Activated CD8-positive, alpha-beta memory T cell treated with anti-CD3 and anti-CD28 coated beads, Interleukin-2, amount 10 ng/mL, durations not matched to agents 7 days and 5 days (primary cell): ENCODE measurements at regions not wholly inside any gene's neighbourhood (a gene's known extent, or its start where the extent isn't known, plus 50 kb on each side); places are given as distances from the start of the nearest gene placed in this dataset.
"Not testable (repeated sequence)": the region's sequence is repeated elsewhere in the genome, so short reads cannot be mapped to it uniquely, and the experiment has no call there.

Source experiments
- ATAC-seq: fragments of 150-1000 bp; cut with Tn5 transposase; one replicate; pipeline ENCODE4 v1.10.0; 2021; ENCODE audit warnings: moderate library complexity
- CTCF ChIA-PET: fragments of 350-600 bp; sonication (Branson Sonifier 250); formaldehyde crosslinking; loops from one replicate; lab custom pipeline; 2021; ENCODE audit warnings: antibody characterized with exemption; lab: Charles Lee
- DNase-seq: peaks from one replicate; pipeline ENCODE4 v3.0.0-alpha.2; 2020
- H3K27ac Mint-ChIP-seq: one replicate; pipeline ENCODE4 v1.8.0; 2021; ENCODE audit warnings: mild to moderate bottlenecking, mixed read lengths
- H3K27me3 Mint-ChIP-seq: one replicate; pipeline ENCODE4 v1.8.0; 2021; ENCODE audit warnings: mixed read lengths
- H3K36me3 Mint-ChIP-seq: one replicate; pipeline ENCODE4 v1.8.0; 2021; ENCODE audit warnings: mild to moderate bottlenecking, mixed read lengths
- H3K4me1 Mint-ChIP-seq: one replicate; pipeline ENCODE4 v1.8.0; 2021; ENCODE audit warnings: mixed read lengths
- H3K4me3 Mint-ChIP-seq: one replicate; pipeline ENCODE4 v1.8.0; 2021; ENCODE audit warnings: mild to moderate bottlenecking, moderate library complexity, mixed read lengths
- H3K9me3 Mint-ChIP-seq: one replicate; pipeline ENCODE4 v1.8.0; 2022; ENCODE audit warnings: low read depth, mixed read lengths

DNA sequence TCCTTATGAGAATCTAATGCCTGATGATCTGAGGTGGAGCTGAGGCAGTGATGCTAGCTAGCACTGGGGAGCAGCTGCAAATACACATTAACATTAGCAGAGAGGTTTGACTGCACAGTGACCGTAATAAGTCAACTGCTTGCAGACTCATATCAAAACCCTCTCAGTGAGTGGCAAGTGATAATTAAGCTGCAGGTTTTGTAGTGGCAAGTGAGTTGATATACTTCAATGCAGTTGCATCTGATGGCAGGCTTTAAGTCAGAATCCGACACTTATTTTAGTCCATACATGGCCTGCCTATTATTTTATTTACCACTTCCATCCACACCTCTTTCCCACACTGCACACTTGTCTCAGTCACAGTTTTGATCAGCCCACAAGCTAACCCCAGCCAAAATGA lies 209.2 kb upstream of the IRS2 start:
- H3K36me3 Mint-ChIP-seq = no peaks in the 10 kb centered on the region
- DNase-seq = no peak
- H3K4me3 Mint-ChIP-seq = no peak overlapping the region
- no peak overlapping the region for H3K27ac Mint-ChIP-seq
- CTCF ChIA-PET = no interaction called here
- no peaks in the 10 kb centered on the region for H3K27me3 Mint-ChIP-seq
- H3K9me3 Mint-ChIP-seq = no peaks in the 10 kb centered on the region
- no peak for ATAC-seq
- H3K4me1 Mint-ChIP-seq = no peaks in the 10 kb centered on the region

DNA sequence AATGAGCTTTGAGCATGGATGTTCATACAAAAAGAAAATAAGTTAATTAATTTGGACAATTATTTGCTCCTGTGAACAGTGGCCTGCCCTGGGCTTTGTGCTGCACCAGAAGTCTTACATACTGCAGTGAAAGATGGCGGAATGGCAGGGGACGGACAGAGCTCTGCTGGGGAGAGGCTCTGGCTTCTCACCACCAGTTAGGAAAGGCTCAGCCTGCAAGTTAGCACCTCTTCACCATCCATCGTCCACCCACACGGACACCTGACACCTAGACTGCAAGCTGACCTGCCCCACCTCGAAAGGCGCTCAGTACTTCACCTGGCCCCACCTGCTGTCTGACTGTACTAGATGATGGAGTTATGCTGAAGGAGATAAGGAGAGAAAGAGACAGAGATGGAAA lies 203.9 kb upstream of the IRS2 start:
- H3K4me1 Mint-ChIP-seq = no peaks in the 10 kb centered on the region
- DNase-seq = no peak
- H3K36me3 Mint-ChIP-seq = no peaks in the 10 kb centered on the region
- no peak overlapping the region for H3K4me3 Mint-ChIP-seq
- no peak overlapping the region for H3K27ac Mint-ChIP-seq
- H3K9me3 Mint-ChIP-seq = no peaks in the 10 kb centered on the region
- no peaks in the 10 kb centered on the region for H3K27me3 Mint-ChIP-seq
- no peak for ATAC-seq
- CTCF ChIA-PET = interaction anchor here (1.0 kb wide), 1 partner anchor 95 kb away, joined by 3 read pairs; no protein-coding TSS in a partner anchor

GRCh38 chr13:109989686-109990085 lies 203.3 kb upstream of the IRS2 start:
- no peak overlapping the region for H3K4me3 Mint-ChIP-seq
- no peak for ATAC-seq
- H3K27me3 Mint-ChIP-seq = no peaks in the 10 kb centered on the region

GRCh38 chr13:109989155-109989554 lies 202.8 kb upstream of the IRS2 start:
- no peak for DNase-seq
- ATAC-seq = no peak
- Mint-ChIP-seq H3K27ac (no peak overlapping the region), H3K36me3 (no peaks in the 10 kb centered on the region), H3K27me3 (no peaks in the 10 kb centered on the region), H3K4me1 (no peaks in the 10 kb centered on the region), H3K9me3 (no peaks in the 10 kb centered on the region), H3K4me3 (no peak overlapping the region)
- CTCF ChIA-PET = no interaction called here

More at GRCh38 chr13:109989686-109990085, 203.3 kb upstream of the IRS2 start:
- H3K36me3 Mint-ChIP-seq = no peaks in the 10 kb centered on the region
- no peaks in the 10 kb centered on the region for H3K4me1 Mint-ChIP-seq
- DNase-seq = no peak
- CTCF ChIA-PET = interaction anchor here (1.0 kb wide), 1 partner anchor 94 kb away, joined by 3 read pairs; no protein-coding TSS in a partner anchor
- no peak overlapping the region for H3K27ac Mint-ChIP-seq
- H3K9me3 Mint-ChIP-seq = no peaks in the 10 kb centered on the region

DNA sequence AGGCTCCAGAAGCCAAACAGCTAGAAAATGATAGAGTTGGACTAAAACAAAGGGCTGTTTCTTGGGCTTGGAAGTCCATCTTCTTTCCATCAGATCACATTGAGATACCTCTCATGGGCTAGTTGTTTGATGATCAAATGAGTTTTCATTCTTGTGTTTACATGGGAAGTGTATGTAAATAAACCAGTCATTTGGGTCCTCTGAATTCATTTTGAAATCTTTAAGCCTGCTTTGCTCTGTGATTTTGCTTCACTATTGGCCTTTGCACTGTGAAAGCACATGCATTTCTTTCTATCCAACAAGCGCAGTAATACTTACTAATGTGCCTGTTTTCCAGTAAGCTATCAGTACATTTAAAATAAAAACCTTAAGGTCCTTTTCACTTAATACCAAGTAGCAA lies 200.5 kb upstream of the IRS2 start:
- CTCF ChIA-PET = no interaction called here
- ATAC-seq (no peak), DNase-seq (no peak)
- H3K36me3 Mint-ChIP-seq = no peaks in the 10 kb centered on the region
- H3K9me3 Mint-ChIP-seq = no peaks in the 10 kb centered on the region
- no peak overlapping the region for H3K27ac Mint-ChIP-seq
- H3K4me3 Mint-ChIP-seq = no peak overlapping the region
- H3K27me3 Mint-ChIP-seq = no peaks in the 10 kb centered on the region
- no peaks in the 10 kb centered on the region for H3K4me1 Mint-ChIP-seq

DNA sequence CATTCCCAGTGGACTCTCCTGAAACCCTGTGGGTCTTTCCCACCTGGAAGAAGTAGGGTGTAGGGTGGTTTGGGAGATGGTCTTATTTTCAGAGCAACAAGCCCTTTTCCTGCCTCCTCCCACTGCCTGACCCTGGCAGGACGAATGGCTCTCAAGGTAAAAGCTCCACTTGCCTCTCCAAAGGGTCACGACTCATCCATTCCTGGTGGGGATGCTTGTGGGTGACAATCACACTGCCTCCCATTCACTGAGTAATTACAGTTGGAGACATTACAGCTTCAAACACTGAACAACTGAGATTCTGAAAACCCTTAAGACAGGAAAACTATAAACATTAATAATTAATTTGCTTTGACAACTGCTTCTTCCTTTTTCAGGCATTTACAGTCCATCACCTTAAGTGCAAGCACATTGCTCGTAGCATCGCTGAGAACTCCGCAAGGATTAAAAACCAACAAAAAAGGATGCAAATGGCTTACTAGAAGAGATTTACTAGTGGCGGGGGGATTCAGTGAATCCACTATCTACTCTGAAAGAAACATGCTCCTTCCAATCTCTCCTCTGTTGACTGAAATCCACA lies 199.6 kb upstream of the IRS2 start:
- no peak overlapping the region for H3K27ac Mint-ChIP-seq
- CTCF ChIA-PET = no interaction called here
- H3K4me1 Mint-ChIP-seq = no peaks in the 10 kb centered on the region
- ATAC-seq (no peak), DNase-seq (no peak)
- H3K9me3 Mint-ChIP-seq = no peaks in the 10 kb centered on the region
- no peak overlapping the region for H3K4me3 Mint-ChIP-seq
- no peaks in the 10 kb centered on the region for H3K27me3 Mint-ChIP-seq
- H3K36me3 Mint-ChIP-seq = no peaks in the 10 kb centered on the region

DNA sequence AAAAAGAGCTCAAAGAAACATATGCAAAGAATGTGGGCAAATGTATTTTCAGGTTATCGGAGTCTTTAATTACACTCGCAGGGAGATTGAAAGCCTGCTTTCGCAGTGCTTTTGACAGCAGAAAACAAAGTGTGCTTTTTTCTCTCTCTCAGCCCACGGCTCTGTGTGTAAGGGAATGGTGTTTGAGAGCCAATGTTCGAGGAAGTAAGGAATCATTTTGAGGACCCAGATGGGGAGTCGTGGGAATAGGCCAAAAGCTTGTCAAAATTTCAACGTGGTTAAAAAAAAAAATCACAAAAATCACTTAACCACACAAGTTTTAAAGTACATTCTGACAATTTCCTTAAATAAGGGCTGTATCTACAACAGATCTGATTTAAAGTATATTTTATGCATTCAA lies 197.1 kb upstream of the IRS2 start:
- CTCF ChIA-PET = no interaction called here
- Mint-ChIP-seq H3K36me3 (no peaks in the 10 kb centered on the region), H3K27me3 (no peaks in the 10 kb centered on the region), H3K27ac (no peak overlapping the region), H3K4me1 (no peaks in the 10 kb centered on the region), H3K9me3 (no peaks in the 10 kb centered on the region), H3K4me3 (no peak overlapping the region)
- DNase-seq = no peak
- no peak for ATAC-seq

- Mint-ChIP-seq H3K27ac (no peak overlapping the region), H3K9me3 (no peaks in the 10 kb centered on the region), H3K4me1 (no peaks in the 10 kb centered on the region), H3K36me3 (no peaks in the 10 kb centered on the region), H3K27me3 (no peaks in the 10 kb centered on the region), H3K4me3 (no peak overlapping the region)
- DNase-seq = no peak
- CTCF ChIA-PET = no interaction called here
- ATAC-seq = no peak
Measured at GRCh38 chr13:109981000-109981399, 194.6 kb upstream of the IRS2 start.

DNA sequence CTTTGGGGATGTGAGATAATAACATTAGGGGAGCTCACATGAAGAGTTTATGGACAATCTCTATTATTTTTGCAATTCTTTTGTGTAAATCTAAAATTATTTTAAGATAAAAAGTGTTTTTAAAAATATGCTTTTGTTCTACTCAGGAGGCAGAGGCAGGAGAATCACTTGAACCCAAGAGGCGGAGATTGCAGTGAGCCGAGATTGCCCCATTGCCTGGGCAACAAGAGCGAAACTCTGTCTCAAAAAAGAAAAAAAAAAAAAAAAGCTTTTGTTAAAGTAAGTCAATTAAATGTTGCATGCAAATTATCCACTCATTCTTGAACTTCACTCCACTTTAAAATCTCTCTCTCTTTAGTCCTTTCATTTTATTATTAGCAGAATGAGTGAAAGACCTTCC lies 193.3 kb upstream of the IRS2 start:
- H3K27ac Mint-ChIP-seq, DNase-seq, CTCF ChIA-PET, H3K4me3 Mint-ChIP-seq, H3K36me3 Mint-ChIP-seq, H3K9me3 Mint-ChIP-seq, H3K27me3 Mint-ChIP-seq, H3K4me1 Mint-ChIP-seq, ATAC-seq: not testable (repeated sequence)

DNA sequence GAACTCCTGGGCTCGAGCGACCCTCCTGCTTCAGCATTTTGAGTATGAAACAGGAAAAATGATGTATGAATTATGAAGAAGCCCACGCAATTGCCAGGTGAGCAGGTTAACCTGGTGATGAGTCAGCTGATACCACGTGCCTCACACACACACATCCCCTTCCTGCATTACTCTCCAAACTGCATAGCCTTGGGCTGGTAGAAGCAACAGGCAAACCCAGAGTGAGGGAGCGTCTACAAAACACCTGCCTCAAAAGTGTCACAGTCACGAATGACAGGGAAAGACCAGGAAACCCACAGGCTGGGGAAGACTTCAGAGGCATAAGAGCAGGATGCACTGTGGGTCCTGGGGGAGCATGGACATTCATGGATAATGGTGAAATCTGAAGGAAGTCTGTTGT lies 192.8 kb upstream of the IRS2 start:
- Mint-ChIP-seq H3K9me3 (no peaks in the 10 kb centered on the region), H3K36me3 (no peaks in the 10 kb centered on the region), H3K27ac (no peak overlapping the region), H3K27me3 (no peaks in the 10 kb centered on the region), H3K4me1 (no peaks in the 10 kb centered on the region), H3K4me3 (no peak overlapping the region)
- no peak for DNase-seq
- CTCF ChIA-PET = no interaction called here
- ATAC-seq = no peak

- no peaks in the 10 kb centered on the region for H3K27me3 Mint-ChIP-seq
- H3K36me3 Mint-ChIP-seq = no peaks in the 10 kb centered on the region
- H3K4me1 Mint-ChIP-seq = no peaks in the 10 kb centered on the region
- CTCF ChIA-PET = no interaction called here
- H3K4me3 Mint-ChIP-seq = no peak overlapping the region
- no peaks in the 10 kb centered on the region for H3K9me3 Mint-ChIP-seq
- DNase-seq (no peak), ATAC-seq (no peak)
- H3K27ac Mint-ChIP-seq = no peak overlapping the region
Measured at GRCh38 chr13:109977212-109977968, 191.0 kb upstream of the IRS2 start.

- no peak overlapping the region for H3K4me3 Mint-ChIP-seq
- H3K9me3 Mint-ChIP-seq = no peaks in the 10 kb centered on the region
- CTCF ChIA-PET = no interaction called here
- no peak for ATAC-seq
- no peak for DNase-seq
- no peaks in the 10 kb centered on the region for H3K36me3 Mint-ChIP-seq
- H3K4me1 Mint-ChIP-seq = no peaks in the 10 kb centered on the region
- no peaks in the 10 kb centered on the region for H3K27me3 Mint-ChIP-seq
- H3K27ac Mint-ChIP-seq = no peak overlapping the region
Measured at GRCh38 chr13:109976206-109976997, 190.0 kb upstream of the IRS2 start.

- Mint-ChIP-seq H3K27ac (no peak overlapping the region), H3K27me3 (no peaks in the 10 kb centered on the region), H3K36me3 (no peaks in the 10 kb centered on the region), H3K4me3 (no peak overlapping the region), H3K9me3 (peaks cover 8% of the 10 kb centered on the region), H3K4me1 (no peaks in the 10 kb centered on the region)
- ATAC-seq (no peak), DNase-seq (no peak)
- CTCF ChIA-PET = no interaction called here
Measured at GRCh38 chr13:109974354-109974753, 188.0 kb upstream of the IRS2 start.

DNA sequence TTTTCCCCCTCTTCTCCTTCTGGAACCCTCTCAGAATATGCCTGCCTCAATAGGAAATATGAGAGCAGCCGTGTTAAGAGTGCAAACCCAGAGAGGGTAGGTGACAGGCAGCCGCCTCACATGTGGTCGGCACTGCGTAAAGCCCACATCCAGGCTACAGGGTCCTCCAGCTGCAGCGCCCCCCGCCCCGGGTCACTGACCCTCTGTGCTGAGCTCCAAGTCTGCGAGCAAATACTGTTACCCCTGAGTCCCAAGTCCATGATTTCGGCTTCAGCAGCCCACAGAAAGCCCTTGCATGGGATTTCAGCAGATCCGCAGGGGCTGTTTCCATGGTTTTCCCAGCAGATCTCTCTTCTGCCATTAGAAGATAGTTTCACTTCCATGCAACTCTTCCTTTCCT lies 186.9 kb upstream of the IRS2 start:
- Mint-ChIP-seq H3K9me3 (peaks cover 8% of the 10 kb centered on the region), H3K27ac (no peak overlapping the region), H3K36me3 (no peaks in the 10 kb centered on the region), H3K4me1 (no peaks in the 10 kb centered on the region), H3K4me3 (no peak overlapping the region), H3K27me3 (no peaks in the 10 kb centered on the region)
- CTCF ChIA-PET = no interaction called here
- ATAC-seq (no peak), DNase-seq (no peak)
